K562 (cell line): ENCODE measurements at regions not wholly inside any gene's neighbourhood (a gene's known extent, or its start where the extent isn't known, plus 50 kb on each side); places are given as distances from the start of the nearest gene placed in this dataset.

Source experiments
- ATAC-seq: fragments of 200-7000 bp; cut with Tn5 transposase; 3 replicates; pipeline ENCODE4 v1.9.1; 2020; ENCODE audit warnings: moderate library complexity
- BruUV-seq: library from RNA; stranded (reverse); fragments of 400-500 nt; replicated peaks from 2 replicates; lab custom pipeline; 2021; lab: Mats Ljungman, UMichigan
- CTCF ChIA-PET: fragments of 300-600 bp; formaldehyde crosslinking; extraction: SDS; loops from one replicate; lab custom pipeline; 2021; ENCODE audit warnings: low intra/inter-chr PET ratio; lab: Yijun Ruan, JAX
- POLR2A ChIA-PET: fragments of 300-600, 350-650 bp; sonication (Branson Sonifier 250); formaldehyde crosslinking; extraction: SDS; loops from one replicate; lab custom pipeline; 2021; ENCODE audit warnings: antibody characterized with exemption, inconsistent platforms; lab: Yijun Ruan, JAX
- DNase-seq, 4 experiments: peaks; one replicate each; pipeline versions ENCODE4 v3.0.0 to v3.0.0-alpha.2; 2011 to 2018; ENCODE audit warnings: low spot score in 3 of 4, mixed read lengths in 3 of 4; ENCODE audit errors: extremely low read depth in 1 of 4
- FAIRE-seq: peaks from 2 replicates; lab custom pipeline; 2011; peaks lifted over from hg19 to GRCh38; lab: Jason Lieb, UNC
- H2AFZ ChIP-seq: 2 replicates; pipeline ENCODE4 v1.6.0; 2011; ENCODE audit warnings: low read depth, low read length, control low read depth, inconsistent platforms
- H3K27ac ChIP-seq: fragments of 200-600 bp; 3 replicates; pipeline ENCODE4 v1.8.0; 2011; ENCODE audit warnings: low read depth, mild to moderate bottlenecking, control low read depth, inconsistent platforms, low read length, moderate library complexity, mixed read lengths; ENCODE audit errors: extremely low read depth
- H3K27me3 ChIP-seq, 2 experiments: fragments of 300-600 bp in 1 of 2; 2 replicates in 1 of 2; 3 replicates in 1 of 2; pipeline versions ENCODE4 v1.6.0 to v1.8.0; 2011; ENCODE audit warnings: inconsistent platforms in 2 of 2, low read length in 2 of 2, mild to moderate bottlenecking in 1 of 2, mixed read lengths in 1 of 2, moderate library complexity in 1 of 2; ENCODE audit not compliant: control insufficient read depth in 2 of 2, insufficient read depth in 2 of 2
- H3K36me3 ChIP-seq: fragments of 300-600 bp; 3 replicates; pipeline ENCODE4 v1.8.0; 2011; ENCODE audit warnings: mild to moderate bottlenecking, low read length, inconsistent platforms; ENCODE audit not compliant: control insufficient read depth, insufficient read depth
- H3K4me1 ChIP-seq, 2 experiments: fragments of 200-600 bp in 1 of 2; replicated peaks in 1 of 2; 2 replicates in 1 of 2; 3 replicates in 1 of 2; pipeline versions ENCODE4 v1.5.1 to v1.8.0; 2011; ENCODE audit warnings: inconsistent platforms in 2 of 2, low read length in 2 of 2, mild to moderate bottlenecking in 1 of 2, mixed read lengths in 1 of 2, moderate library complexity in 1 of 2; ENCODE audit not compliant: control insufficient read depth in 2 of 2, insufficient read depth in 2 of 2
- H3K4me2 ChIP-seq: 2 replicates; pipeline ENCODE4 v1.6.1; 2011; ENCODE audit warnings: low read length, control low read depth, inconsistent platforms, mixed read lengths; ENCODE audit not compliant: insufficient read depth
- H3K4me3 ChIP-seq: fragments of 200-600 bp; sonication (generic), shearing (Covaris generic); 2 replicates; pipeline ENCODE4 v1.5.1; 2016; ENCODE audit warnings: control low read depth, inconsistent platforms
- H3K79me2 ChIP-seq: fragments of 200-600 bp; 3 replicates; pipeline ENCODE4 v1.8.0; 2011; ENCODE audit warnings: low read length, inconsistent platforms; ENCODE audit not compliant: control insufficient read depth, insufficient read depth
- H3K9ac ChIP-seq, 2 experiments: 2 replicates each; pipeline versions ENCODE4 v1.6.0 to v1.6.1; 2011; ENCODE audit warnings: low read depth in 2 of 2, low read length in 2 of 2, control low read depth in 1 of 2, inconsistent platforms in 1 of 2, mild to moderate bottlenecking in 1 of 2, mixed read lengths in 1 of 2; ENCODE audit not compliant: insufficient read depth in 1 of 2
- H3K9me1 ChIP-seq: one replicate; pipeline ENCODE4 v1.6.0; 2011; ENCODE audit warnings: inconsistent platforms, mild to moderate bottlenecking, low read length, moderate library complexity; ENCODE audit not compliant: control insufficient read depth, insufficient read depth
- H3K9me3 ChIP-seq: replicated peaks from 2 replicates; pipeline ENCODE4 v1.5.1; 2011; ENCODE audit warnings: low read depth, low read length, inconsistent platforms; ENCODE audit not compliant: control insufficient read depth, insufficient read depth
- H4K20me1 ChIP-seq: replicated peaks from 2 replicates; pipeline ENCODE4 v1.6.1; 2011; ENCODE audit warnings: low read length, inconsistent platforms, mixed read lengths; ENCODE audit not compliant: control insufficient read depth, insufficient read depth
- CAMTA2 ChIP-seq: fragments of 250-450 bp; sonication (Bioruptor Pico); conservative IDR thresholded peaks from 2 replicates; pipeline ENCODE4 v1.5.1; 2022
- CSDE1 ChIP-seq, 2 experiments: fragments of 450-650 bp; IDR thresholded peaks; 2 replicates each; pipeline ENCODE4 v1.6.1; 2016; ENCODE audit warnings: mild to moderate bottlenecking in 1 of 2
- NCOA1 ChIP-seq: fragments of 450-650 bp; IDR thresholded peaks from 2 replicates; pipeline ENCODE4 v1.6.1; 2016; ENCODE audit warnings: low read depth
- POLR2AphosphoS5 ChIP-seq: IDR thresholded peaks from 2 replicates; pipeline ENCODE4 v1.6.1; 2011; ENCODE audit warnings: mild to moderate bottlenecking, low read depth, low read length, moderate library complexity; ENCODE audit not compliant: control insufficient read depth, insufficient read depth
- POU5F1 ChIP-seq: fragments of 150-350 bp; IDR thresholded peaks from 2 replicates; pipeline ENCODE4 v1.6.1; 2014; ENCODE audit warnings: borderline replicate concordance, low read length, low read depth, mild to moderate bottlenecking; ENCODE audit not compliant: partially characterized antibody
- RCOR1 ChIP-seq, 2 experiments: IDR thresholded peaks; 2 replicates each; pipeline ENCODE4 v1.6.1; 2012; ENCODE audit warnings: low read depth in 2 of 2, low read length in 2 of 2, borderline replicate concordance in 1 of 2, improper control_type of control experiment in 1 of 2
- ZNF175 ChIP-seq: fragments of 200-800 bp; sonication (Bioruptor generic); IDR thresholded peaks from 2 replicates; pipeline ENCODE4 v1.6.1; 2016; ENCODE audit warnings: low read depth, mild to moderate bottlenecking, missing genetic modification characterization, missing compliant biosample characterization
- ZNF347 ChIP-seq: fragments of 450-650 bp; formaldehyde crosslinking; IDR thresholded peaks from 2 replicates; pipeline ENCODE4 v1.4.0; 2020; ENCODE audit warnings: low read depth, mild to moderate bottlenecking, moderate library complexity
- ZNF76 ChIP-seq: fragments of 250-450 bp; sonication (Bioruptor Pico); IDR thresholded peaks from 2 replicates; pipeline ENCODE4 v1.4.0; 2020; ENCODE audit warnings: mild to moderate bottlenecking, moderate library complexity, borderline replicate concordance
- WGBS: fragments of 100-300 bp; shearing (Covaris generic); methylation state at CpG from one replicate; pipeline ENCODE4 v1.1.6; 2016; ENCODE audit warnings: low coverage, mixed read lengths; ENCODE audit not compliant: insufficient coverage; ENCODE audit errors: missing lambda C conversion rate; 5-methylcytosine and 5-hydroxymethylcytosine counted together
- in situ Hi-C: fragments of 300-500 bp; cut with MboI; formaldehyde crosslinking; loops from 4 replicates; pipeline ENCODE4 v1.15.0; 2018; ENCODE audit warnings: inconsistent platforms, mixed read lengths
- intact Hi-C: fragments of 100-400 bp; cut with micrococcal nuclease; formaldehyde crosslinking; loops from 2 replicates; pipeline ENCODE4 v1.14.2; 2022
- TF ChIP-seq, protein P1 (sequence below): sonication (generic); formaldehyde crosslinking; IDR thresholded peaks from 2 replicates; pipeline ENCODE4 v1.4.0; 2020; ENCODE audit warnings: mild to moderate bottlenecking, missing genetic modification reagents
- TF ChIP-seq, protein P2 (sequence below): sonication (generic); formaldehyde crosslinking; IDR thresholded peaks from 2 replicates; pipeline ENCODE4 v1.8.0; 2023; ENCODE audit warnings: mild to moderate bottlenecking, missing genetic modification reagents

DNA sequence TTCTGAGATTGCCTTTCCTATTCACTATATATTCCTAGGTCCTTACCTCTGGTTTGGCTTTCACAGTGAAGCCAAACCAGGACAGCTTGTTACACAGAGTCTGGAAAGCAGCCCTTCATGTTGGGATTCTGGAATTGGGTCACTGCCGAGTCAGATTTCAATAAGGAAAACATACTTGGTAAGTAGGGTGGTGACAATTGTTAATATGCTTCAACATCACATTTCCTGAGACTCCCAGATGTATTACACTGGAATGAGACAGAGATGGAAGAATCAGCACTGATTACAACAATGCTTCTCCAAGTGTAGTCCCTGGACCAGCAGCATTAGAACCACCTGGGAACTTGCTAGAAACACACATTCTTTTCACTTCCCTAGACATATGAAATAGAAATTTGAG lies 268.9 kb upstream of the SEMA3C start:
- FAIRE-seq = no peak
- Histone ChIP-seq H3K36me3 (no peaks in the 10 kb centered on the region), H3K4me3 (no peak overlapping the region)
- TF ChIP-seq, protein P1, sequence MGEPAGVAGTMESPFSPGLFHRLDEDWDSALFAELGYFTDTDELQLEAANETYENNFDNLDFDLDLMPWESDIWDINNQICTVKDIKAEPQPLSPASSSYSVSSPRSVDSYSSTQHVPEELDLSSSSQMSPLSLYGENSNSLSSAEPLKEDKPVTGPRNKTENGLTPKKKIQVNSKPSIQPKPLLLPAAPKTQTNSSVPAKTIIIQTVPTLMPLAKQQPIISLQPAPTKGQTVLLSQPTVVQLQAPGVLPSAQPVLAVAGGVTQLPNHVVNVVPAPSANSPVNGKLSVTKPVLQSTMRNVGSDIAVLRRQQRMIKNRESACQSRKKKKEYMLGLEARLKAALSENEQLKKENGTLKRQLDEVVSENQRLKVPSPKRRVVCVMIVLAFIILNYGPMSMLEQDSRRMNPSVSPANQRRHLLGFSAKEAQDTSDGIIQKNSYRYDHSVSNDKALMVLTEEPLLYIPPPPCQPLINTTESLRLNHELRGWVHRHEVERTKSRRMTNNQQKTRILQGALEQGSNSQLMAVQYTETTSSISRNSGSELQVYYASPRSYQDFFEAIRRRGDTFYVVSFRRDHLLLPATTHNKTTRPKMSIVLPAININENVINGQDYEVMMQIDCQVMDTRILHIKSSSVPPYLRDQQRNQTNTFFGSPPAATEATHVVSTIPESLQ (CRISPR knock-in tag) = no peak
- TF ChIP-seq NCOA1 (no peak), CAMTA2 (CRISPR knock-in tag) (no peak)
- TF ChIP-seq, all 486 proteins: peak for 0
- CTCF ChIA-PET = no interaction called here
- Histone ChIP-seq H3K4me1 (peaks cover 0 to 6% of the 10 kb centered on the region in 2 experiments; a peak in 1 of 5 replicates), H3K27ac (no peak overlapping the region), H3K27me3 (no peaks in the 10 kb centered on the region), H2AFZ (no peak overlapping the region), H3K79me2 (no peaks in the 10 kb centered on the region), H3K9me1 (no peaks in the 10 kb centered on the region), H3K9me3 (peaks cover 3% of the 10 kb centered on the region; the same call in 1 of the 2 replicates), H3K4me2 (no peak overlapping the region), H3K9ac (no peak overlapping the region), H4K20me1 (no peaks in the 10 kb centered on the region)
- in situ Hi-C loops = no loop called here
- ATAC-seq = no peak
- no TSS peak for BruUV-seq
- DNase-seq = no peak
- POLR2A ChIA-PET = no interaction called here
- 13% methylated on average over 1 of the region's 1 CpG for WGBS
- intact Hi-C loops = no loop called here

DNA sequence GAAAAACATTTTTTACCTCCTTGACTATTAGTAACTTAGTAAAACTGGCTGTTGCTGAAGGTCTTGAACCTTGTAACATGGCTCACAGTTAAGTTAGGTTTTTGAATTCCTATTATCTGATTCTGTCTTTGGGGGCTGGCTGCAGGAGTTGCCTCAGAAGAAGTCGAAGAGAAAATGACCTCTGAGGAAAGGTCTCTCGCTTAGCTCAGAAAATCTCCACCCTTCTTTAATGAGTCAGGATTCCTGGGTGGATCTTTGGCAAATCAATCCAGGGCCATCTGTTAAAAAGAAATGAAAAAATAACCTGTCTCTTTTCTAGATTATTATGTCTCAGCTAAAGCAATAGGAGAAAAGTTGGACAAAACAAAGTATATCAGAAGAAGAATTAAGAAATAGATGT lies 267.8 kb upstream of the SEMA3C start:
- H3K27me3 ChIP-seq = no peaks in the 10 kb centered on the region
- H2AFZ ChIP-seq = peak overlapping the region; percentile 14; the same call in 1 of the 2 replicates
- H3K4me3 ChIP-seq = no peak overlapping the region
- WGBS = 3% methylated on average over 2 of the region's 2 CpGs
- no peak for ATAC-seq
- H3K9ac ChIP-seq = no peak overlapping the region
- FAIRE-seq = no peak
- no TSS peak for BruUV-seq
- H3K9me1 ChIP-seq = no peaks in the 10 kb centered on the region
- H3K36me3 ChIP-seq = no peaks in the 10 kb centered on the region
- intact Hi-C loops = no loop called here
- H3K4me2 ChIP-seq = no peak overlapping the region
- DNase-seq = no peak
- H3K27ac ChIP-seq = no peak overlapping the region
- H3K4me1 ChIP-seq = peaks cover 0 to 6% of the 10 kb centered on the region in 2 experiments; a peak in 1 of 5 replicates
- in situ Hi-C loops = no loop called here
- H3K79me2 ChIP-seq = no peaks in the 10 kb centered on the region
- ChIA-PET POLR2A (no interaction called here), CTCF (no interaction called here)
- no peaks in the 10 kb centered on the region for H4K20me1 ChIP-seq
- peaks cover 3% of the 10 kb centered on the region; the same call in 1 of the 2 replicates for H3K9me3 ChIP-seq
- TF ChIP-seq RCOR1 (IDR thresholded peaks at IDR 0.05; ENCODE audit: borderline replicate concordance in 1 of 2, low read depth in 2 of 2, low read length in 2 of 2) = no peak
- TF ChIP-seq ZNF347 (CRISPR knock-in tag) = no peak
- no peak for TF ChIP-seq POU5F1
- TF ChIP-seq, protein P2, sequence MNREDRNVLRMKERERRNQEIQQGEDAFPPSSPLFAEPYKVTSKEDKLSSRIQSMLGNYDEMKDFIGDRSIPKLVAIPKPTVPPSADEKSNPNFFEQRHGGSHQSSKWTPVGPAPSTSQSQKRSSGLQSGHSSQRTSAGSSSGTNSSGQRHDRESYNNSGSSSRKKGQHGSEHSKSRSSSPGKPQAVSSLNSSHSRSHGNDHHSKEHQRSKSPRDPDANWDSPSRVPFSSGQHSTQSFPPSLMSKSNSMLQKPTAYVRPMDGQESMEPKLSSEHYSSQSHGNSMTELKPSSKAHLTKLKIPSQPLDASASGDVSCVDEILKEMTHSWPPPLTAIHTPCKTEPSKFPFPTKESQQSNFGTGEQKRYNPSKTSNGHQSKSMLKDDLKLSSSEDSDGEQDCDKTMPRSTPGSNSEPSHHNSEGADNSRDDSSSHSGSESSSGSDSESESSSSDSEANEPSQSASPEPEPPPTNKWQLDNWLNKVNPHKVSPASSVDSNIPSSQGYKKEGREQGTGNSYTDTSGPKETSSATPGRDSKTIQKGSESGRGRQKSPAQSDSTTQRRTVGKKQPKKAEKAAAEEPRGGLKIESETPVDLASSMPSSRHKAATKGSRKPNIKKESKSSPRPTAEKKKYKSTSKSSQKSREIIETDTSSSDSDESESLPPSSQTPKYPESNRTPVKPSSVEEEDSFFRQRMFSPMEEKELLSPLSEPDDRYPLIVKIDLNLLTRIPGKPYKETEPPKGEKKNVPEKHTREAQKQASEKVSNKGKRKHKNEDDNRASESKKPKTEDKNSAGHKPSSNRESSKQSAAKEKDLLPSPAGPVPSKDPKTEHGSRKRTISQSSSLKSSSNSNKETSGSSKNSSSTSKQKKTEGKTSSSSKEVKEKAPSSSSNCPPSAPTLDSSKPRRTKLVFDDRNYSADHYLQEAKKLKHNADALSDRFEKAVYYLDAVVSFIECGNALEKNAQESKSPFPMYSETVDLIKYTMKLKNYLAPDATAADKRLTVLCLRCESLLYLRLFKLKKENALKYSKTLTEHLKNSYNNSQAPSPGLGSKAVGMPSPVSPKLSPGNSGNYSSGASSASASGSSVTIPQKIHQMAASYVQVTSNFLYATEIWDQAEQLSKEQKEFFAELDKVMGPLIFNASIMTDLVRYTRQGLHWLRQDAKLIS (CRISPR knock-in tag) = no peak
- no peak for TF ChIP-seq POLR2AphosphoS5
- no peak for TF ChIP-seq CSDE1 (IDR thresholded peaks at IDR 0.05)
- no peak for TF ChIP-seq ZNF76 (CRISPR knock-in tag)
- no peak for TF ChIP-seq ZNF175 (CRISPR knock-in tag)
